Ishikawa (cell line): ENCODE measurements at regions not wholly inside any gene's neighbourhood (a gene's known extent, or its start where the extent isn't known, plus 50 kb on each side); places are given as distances from the start of the nearest gene placed in this dataset.

ENCODE experiments used
- CEBPB ChIP-seq: IDR thresholded peaks from 2 replicates; pipeline ENCODE4 v1.6.1; 2012
- CREB1 ChIP-seq: IDR thresholded peaks from 2 replicates; pipeline ENCODE4 v1.6.1; 2012; ENCODE audit warnings: low read depth
- EGR1 ChIP-seq: IDR thresholded peaks from 2 replicates; pipeline ENCODE4 v1.6.1; 2012
- EP300 ChIP-seq: IDR thresholded peaks from 2 replicates; pipeline ENCODE4 v1.6.1; 2012; ENCODE audit warnings: borderline replicate concordance
- FOXM1 ChIP-seq: IDR thresholded peaks from 2 replicates; pipeline ENCODE4 v1.6.1; 2012; ENCODE audit warnings: low read depth, borderline replicate concordance
- MAX ChIP-seq: IDR thresholded peaks from 2 replicates; pipeline ENCODE4 v1.6.1; 2012
- NFIC ChIP-seq: IDR thresholded peaks from 2 replicates; pipeline ENCODE4 v1.6.1; 2012
- RAD21 ChIP-seq: IDR thresholded peaks from 2 replicates; pipeline ENCODE4 v1.6.1; 2012; ENCODE audit warnings: low read depth
- REST ChIP-seq: IDR thresholded peaks from 2 replicates; pipeline ENCODE4 v1.6.1; 2012; ENCODE audit warnings: low read depth, mild to moderate bottlenecking
- TAF1 ChIP-seq: IDR thresholded peaks from 2 replicates; pipeline ENCODE4 v1.6.1; 2012; ENCODE audit warnings: low read depth, mild to moderate bottlenecking
- TCF12 ChIP-seq: IDR thresholded peaks from 2 replicates; pipeline ENCODE4 v1.6.1; 2012; ENCODE audit warnings: low read depth
- TEAD4 ChIP-seq: IDR thresholded peaks from 2 replicates; pipeline ENCODE4 v1.6.1; 2012
- USF1 ChIP-seq: IDR thresholded peaks from 2 replicates; pipeline ENCODE4 v1.6.1; 2012
- YY1 ChIP-seq: IDR thresholded peaks from 2 replicates; pipeline ENCODE4 v1.6.1; 2012; ENCODE audit warnings: low read depth
- ZBTB7A ChIP-seq: IDR thresholded peaks from 2 replicates; pipeline ENCODE4 v1.6.1; 2012; ENCODE audit warnings: low read depth

GRCh38 chr4:149029056-149029651 is 586.9 kb upstream of the NR3C2 start:
- TF ChIP-seq USF1 (no peak), TCF12 (no peak), CREB1 (no peak), FOXM1 (no peak), TEAD4 (no peak), NFIC (peak; percentile 44)

- TF ChIP-seq EP300 (no peak), TEAD4 (no peak), CREB1 (no peak), CEBPB (no peak), FOXM1 (no peak), TAF1 (no peak), TCF12 (no peak), REST (no peak), EGR1 (no peak), NFIC (no peak), USF1 (no peak)
These were observed 584.5 kb upstream of the NR3C2 start for GRCh38 chr4:149026696-149027095.

GRCh38 chr4:149017002-149017734 is 575.0 kb upstream of the NR3C2 start:
- TF ChIP-seq ZBTB7A = no peak
- no peak for TF ChIP-seq TEAD4
- TF ChIP-seq YY1 = no peak

GRCh38 chr4:149009223-149009622 is 567.0 kb upstream of the NR3C2 start:
- no peak for TF ChIP-seq ZBTB7A
- no peak for TF ChIP-seq TEAD4

GRCh38 chr4:149008415-149009025 is 566.3 kb upstream of the NR3C2 start:
- TF ChIP-seq MAX (no peak), TEAD4 (no peak), TCF12 (no peak), NFIC (no peak), RAD21 (no peak)

- TF ChIP-seq MAX (no peak), EGR1 (no peak), CEBPB (no peak), YY1 (no peak), ZBTB7A (no peak), REST (no peak), TEAD4 (no peak), NFIC (no peak), TCF12 (no peak), TAF1 (no peak), EP300 (no peak), CREB1 (no peak), RAD21 (no peak)
These were observed 563.0 kb upstream of the NR3C2 start for GRCh38 chr4:149005191-149005590.

GRCh38 chr4:148999924-149000323 is 557.7 kb upstream of the NR3C2 start:
- TF ChIP-seq USF1 (no peak), TCF12 (no peak), TEAD4 (no peak), CREB1 (no peak), EGR1 (no peak), EP300 (no peak), ZBTB7A (no peak)
